Tibial artery (tissue), 4 donors: ENCODE measurements at regions not wholly inside any gene's neighbourhood (a gene's known extent, or its start where the extent isn't known, plus 50 kb on each side); places are given as distances from the start of the nearest gene placed in this dataset.
"Not testable (repeated sequence)": the region's sequence is repeated elsewhere in the genome, so short reads cannot be mapped to it uniquely, and the experiment has no call there.

Source experiments
- DNase-seq, 2 donors: peaks; one replicate each; pipeline ENCODE4 v3.0.0-alpha.2; 2019
- H3K27ac ChIP-seq, 2 donors: fragments of 200-600 bp; sonication (generic) in 1 of 2; 1 replicate in 1 of 2; 2 replicates in 1 of 2; pipeline ENCODE4 v1.5.1; 2018 to 2019; ENCODE audit warnings: mild to moderate bottlenecking in 1 of 2
- H3K27me3 ChIP-seq, 2 donors: fragments of 200-600 bp; sonication (generic) in 1 of 2; one replicate each; pipeline versions ENCODE4 v1.5.1 to v1.6.0; 2016 to 2019
- H3K36me3 ChIP-seq, 3 donors: fragments of 200-600 bp; sonication (generic) in 2 of 3; one replicate each; pipeline ENCODE4 v1.5.1; 2016 to 2019; ENCODE audit warnings: mild to moderate bottlenecking in 2 of 3
- H3K4me1 ChIP-seq, 4 donors: fragments of 200-600 bp; sonication (generic) in 2 of 4; 1 replicate in 3 of 4; 2 replicates in 1 of 4; pipeline ENCODE4 v1.5.1; 2016 to 2019
- H3K4me3 ChIP-seq, 2 donors: fragments of 200-600 bp; sonication (generic) in 1 of 2; 1 replicate in 1 of 2; 2 replicates in 1 of 2; pipeline ENCODE4 v1.5.1; 2018 to 2019; ENCODE audit warnings: mild to moderate bottlenecking in 2 of 2
- H3K9me3 ChIP-seq, 3 donors: fragments of 200-600 bp; sonication (generic) in 1 of 3; one replicate each; pipeline ENCODE4 v1.5.1; 2016 to 2019
- intact Hi-C: fragments of 100-400 bp; cut with DNase I; formaldehyde crosslinking; loops from one replicate; pipeline ENCODE4 v1.15.0; 2023; ENCODE audit warnings: low total_unique reads
- TF ChIP-seq, protein P1 (sequence below), 2 experiments: fragments of 200-600 bp in 1 of 2; fragments of 450-650 bp in 1 of 2; IDR thresholded peaks; one replicate each; pipeline ENCODE4 v1.5.1; 2017 to 2019; ENCODE audit warnings: antibody characterized with exemption in 2 of 2, mild to moderate bottlenecking in 1 of 2, moderate library complexity in 1 of 2

GRCh38 chr18:79604913-79605880 is 74.4 kb upstream of the CTDP1 start:
- Histone ChIP-seq H3K27ac (no peak overlapping the region), H3K9me3 (no peaks in the 10 kb centered on the region), H3K4me3 (no peak overlapping the region), H3K4me1 (no peaks in the 10 kb centered on the region), H3K36me3 (no peaks in the 10 kb centered on the region), H3K27me3 (peaks cover 0 to 2% of the 10 kb centered on the region in 2 donors)
- intact Hi-C loops: no loop called here
- TF ChIP-seq, protein P1, sequence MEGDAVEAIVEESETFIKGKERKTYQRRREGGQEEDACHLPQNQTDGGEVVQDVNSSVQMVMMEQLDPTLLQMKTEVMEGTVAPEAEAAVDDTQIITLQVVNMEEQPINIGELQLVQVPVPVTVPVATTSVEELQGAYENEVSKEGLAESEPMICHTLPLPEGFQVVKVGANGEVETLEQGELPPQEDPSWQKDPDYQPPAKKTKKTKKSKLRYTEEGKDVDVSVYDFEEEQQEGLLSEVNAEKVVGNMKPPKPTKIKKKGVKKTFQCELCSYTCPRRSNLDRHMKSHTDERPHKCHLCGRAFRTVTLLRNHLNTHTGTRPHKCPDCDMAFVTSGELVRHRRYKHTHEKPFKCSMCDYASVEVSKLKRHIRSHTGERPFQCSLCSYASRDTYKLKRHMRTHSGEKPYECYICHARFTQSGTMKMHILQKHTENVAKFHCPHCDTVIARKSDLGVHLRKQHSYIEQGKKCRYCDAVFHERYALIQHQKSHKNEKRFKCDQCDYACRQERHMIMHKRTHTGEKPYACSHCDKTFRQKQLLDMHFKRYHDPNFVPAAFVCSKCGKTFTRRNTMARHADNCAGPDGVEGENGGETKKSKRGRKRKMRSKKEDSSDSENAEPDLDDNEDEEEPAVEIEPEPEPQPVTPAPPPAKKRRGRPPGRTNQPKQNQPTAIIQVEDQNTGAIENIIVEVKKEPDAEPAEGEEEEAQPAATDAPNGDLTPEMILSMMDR (IDR thresholded peaks at IDR 0.05): no peak
- DNase-seq: peak in 1 of 2 donors; percentile 56

DNA sequence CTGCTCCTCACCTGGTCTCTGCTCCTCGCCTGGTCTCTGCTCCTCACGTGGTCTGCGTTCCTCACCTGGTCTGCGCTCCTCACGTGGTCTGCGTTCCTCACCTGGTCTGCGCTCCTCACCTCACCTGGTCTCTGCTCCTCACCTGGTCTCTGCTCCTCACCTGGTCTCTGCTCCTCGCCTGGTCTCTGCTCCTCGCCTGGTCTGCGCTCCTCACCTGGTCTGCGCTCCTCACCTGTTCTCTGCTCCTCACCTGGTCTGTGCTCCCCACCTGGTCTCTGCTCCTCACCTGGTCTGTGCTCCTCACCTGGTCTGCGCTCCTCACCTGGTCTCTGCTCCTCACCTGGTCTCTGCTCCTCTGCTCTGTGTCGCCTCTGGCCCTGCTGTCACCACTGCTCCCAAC is 73.5 kb upstream of the CTDP1 start:
- H3K36me3 ChIP-seq, intact Hi-C loops, H3K4me3 ChIP-seq, H3K9me3 ChIP-seq, H3K27me3 ChIP-seq, H3K4me1 ChIP-seq, H3K27ac ChIP-seq: not testable (repeated sequence)
- peak in 1 of 2 donors; percentile 19 for DNase-seq

GRCh38 chr18:79606621-79607331 is 72.8 kb upstream of the CTDP1 start:
- H3K4me3 ChIP-seq: no peak overlapping the region
- intact Hi-C loops: no loop called here
- peak in 1 of 2 donors; percentile 52 for DNase-seq

DNA sequence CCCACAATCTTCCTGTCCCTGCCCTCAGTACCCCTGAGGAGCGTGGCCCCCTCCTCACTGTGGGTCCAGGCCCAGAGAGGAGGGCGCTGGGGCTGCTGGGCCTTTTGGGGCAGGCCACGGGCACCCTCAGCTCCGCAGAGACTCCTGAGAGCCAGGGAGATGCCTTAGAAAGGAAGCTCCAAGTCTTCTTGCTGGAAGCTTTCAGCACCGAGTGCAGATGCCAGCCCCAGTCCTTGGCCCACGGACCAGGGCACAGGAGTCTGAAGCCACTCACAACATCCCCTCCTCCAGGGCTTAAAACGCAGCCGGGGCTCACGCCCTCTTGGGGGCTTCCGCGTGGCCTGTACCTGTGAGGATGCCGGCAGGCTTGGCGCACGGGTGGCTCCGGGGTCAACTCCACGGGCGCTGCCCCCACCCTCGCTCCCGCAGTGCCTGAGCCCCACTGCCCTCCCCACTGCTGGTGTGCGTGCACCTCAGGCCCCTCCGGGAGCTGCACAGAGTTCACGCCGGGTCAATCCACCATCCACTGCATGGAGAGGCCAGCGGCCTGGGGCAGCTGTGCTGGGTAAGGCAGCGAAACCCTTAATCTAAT is 72.1 kb upstream of the CTDP1 start:
- H3K4me1 ChIP-seq: peaks cover 0 to 3% (median 0%) of the 10 kb centered on the region in 4 donors
- no peak overlapping the region for H3K4me3 ChIP-seq
- H3K9me3 ChIP-seq: no peaks in the 10 kb centered on the region
- peak in 1 of 2 donors; percentile 55 for DNase-seq
- no peaks in the 10 kb centered on the region for H3K36me3 ChIP-seq
- peaks cover 0 to 3% of the 10 kb centered on the region in 2 donors for H3K27me3 ChIP-seq
- no peak overlapping the region for H3K27ac ChIP-seq
- intact Hi-C loops: no loop called here
- TF ChIP-seq, protein P1 (IDR thresholded peaks at IDR 0.05): no peak

More at GRCh38 chr18:79606621-79607331, 72.8 kb upstream of the CTDP1 start:
- TF ChIP-seq, protein P1 (IDR thresholded peaks at IDR 0.05): no peak
- peaks cover 0 to 3% (median 0%) of the 10 kb centered on the region in 4 donors for H3K4me1 ChIP-seq
- no peaks in the 10 kb centered on the region for H3K27me3 ChIP-seq
- no peaks in the 10 kb centered on the region for H3K9me3 ChIP-seq
- no peaks in the 10 kb centered on the region for H3K36me3 ChIP-seq
- no peak overlapping the region for H3K27ac ChIP-seq

DNA sequence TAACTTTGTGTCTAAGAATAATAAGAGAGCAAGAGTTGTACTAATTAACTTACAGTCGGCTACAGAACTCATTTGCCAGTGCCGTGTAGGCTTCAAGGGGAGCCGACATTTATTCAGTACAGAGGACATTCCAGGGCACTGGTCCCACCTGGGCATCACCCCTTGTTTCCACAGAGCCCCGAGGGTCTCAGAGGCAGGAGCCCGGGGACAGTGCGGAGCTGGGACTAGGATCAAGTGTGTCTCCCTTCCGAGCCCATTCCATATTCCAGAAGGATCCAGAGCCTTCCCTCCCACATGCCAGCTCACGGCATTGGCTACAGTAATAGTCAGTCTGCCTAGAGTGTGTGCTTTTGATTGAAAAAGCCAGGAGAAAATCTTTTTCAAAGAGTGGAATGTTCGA is 71.5 kb upstream of the CTDP1 start:
- Histone ChIP-seq H3K9me3 (no peaks in the 10 kb centered on the region), H3K27ac (no peak overlapping the region), H3K27me3 (peaks cover 0 to 3% of the 10 kb centered on the region in 2 donors), H3K4me3 (no peak overlapping the region), H3K36me3 (no peaks in the 10 kb centered on the region), H3K4me1 (peaks cover 0 to 3% (median 0%) of the 10 kb centered on the region in 4 donors)
- DNase-seq: peak in 1 of 2 donors; percentile 46
- intact Hi-C loops: no loop called here
- TF ChIP-seq, protein P1 (IDR thresholded peaks at IDR 0.05): no peak
